Fibroblast of pulmonary artery (primary cell): ENCODE measurements at regions not wholly inside any gene's neighbourhood (a gene's known extent, or its start where the extent isn't known, plus 50 kb on each side); places are given as distances from the start of the nearest gene placed in this dataset.

Source experiments
- DNase-seq: peaks from one replicate; pipeline ENCODE4 v3.0.0-alpha.2; 2010; ENCODE audit warnings: low read depth
- H3K4me3 ChIP-seq: replicated peaks from 2 replicates; pipeline ENCODE4 v1.5.1; 2011; ENCODE audit warnings: low read depth, mild to moderate bottlenecking, control low read depth, low read length, moderate library complexity
- CTCF ChIP-seq: IDR thresholded peaks from 2 replicates; pipeline ENCODE4 v1.5.1; 2011; ENCODE audit warnings: mild to moderate bottlenecking, control low read depth, low read length, inconsistent platforms; ENCODE audit errors: missing control alignments

- DNase-seq = peak; percentile 33
- no peak overlapping the region for H3K4me3 ChIP-seq
- no peak for TF ChIP-seq CTCF
Measured at GRCh38 chr18:52216666-52217065, 123.3 kb upstream of the DCC start.

GRCh38 chr18:52219102-52219501, 120.9 kb upstream of the DCC start:
- DNase-seq = peak; percentile 36
- TF ChIP-seq CTCF = no peak
- H3K4me3 ChIP-seq = no peak overlapping the region

GRCh38 chr18:52220062-52220591, 119.9 kb upstream of the DCC start:
- TF ChIP-seq CTCF = no peak
- DNase-seq = no peak
- H3K4me3 ChIP-seq = no peak overlapping the region

GRCh38 chr18:52222211-52222610, 117.8 kb upstream of the DCC start:
- no peak for DNase-seq
- H3K4me3 ChIP-seq = no peak overlapping the region
- TF ChIP-seq CTCF = no peak

- no peak for DNase-seq
- no peak for TF ChIP-seq CTCF
- H3K4me3 ChIP-seq = no peak overlapping the region
Measured at GRCh38 chr18:52227536-52227935, 112.5 kb upstream of the DCC start.

GRCh38 chr18:52228166-52228565, 111.8 kb upstream of the DCC start:
- no peak for TF ChIP-seq CTCF
- no peak for DNase-seq
- no peak overlapping the region for H3K4me3 ChIP-seq

- no peak overlapping the region for H3K4me3 ChIP-seq
- no peak for TF ChIP-seq CTCF
- DNase-seq = peak; percentile 73
Measured at GRCh38 chr18:52236131-52236530, 103.9 kb upstream of the DCC start.
